ENCODE measurements at regions not wholly inside any gene's neighbourhood (a gene's known extent, or its start where the extent isn't known, plus 50 kb on each side); places are given as distances from the start of the nearest gene placed in this dataset.

GRCh38 chr20:61125076-61125475 lies 127.0 kb upstream of the CDH4 start:
- no peak for DNase-seq (ENCODE audit: low spot score)

- no peak for DNase-seq (ENCODE audit: low spot score)
Observed at GRCh38 chr20:61125546-61126180, 126.4 kb upstream of the CDH4 start.

GRCh38 chr20:61126369-61127195 lies 125.5 kb upstream of the CDH4 start:
- no peak for DNase-seq (ENCODE audit: low spot score)

GRCh38 chr20:61127311-61128039 lies 124.6 kb upstream of the CDH4 start:
- DNase-seq (ENCODE audit: low spot score) = no peak

- no peak for DNase-seq (ENCODE audit: low spot score)
Observed at GRCh38 chr20:61128701-61129269, 123.3 kb upstream of the CDH4 start.

GRCh38 chr20:61129311-61129710 lies 122.8 kb upstream of the CDH4 start:
- DNase-seq (ENCODE audit: low spot score) = no peak

- no peak for DNase-seq (ENCODE audit: low spot score)
Observed at GRCh38 chr20:61130156-61130555, 121.9 kb upstream of the CDH4 start.

GRCh38 chr20:61131944-61132343 lies 120.1 kb upstream of the CDH4 start:
- DNase-seq (ENCODE audit: low spot score) = no peak

DNA sequence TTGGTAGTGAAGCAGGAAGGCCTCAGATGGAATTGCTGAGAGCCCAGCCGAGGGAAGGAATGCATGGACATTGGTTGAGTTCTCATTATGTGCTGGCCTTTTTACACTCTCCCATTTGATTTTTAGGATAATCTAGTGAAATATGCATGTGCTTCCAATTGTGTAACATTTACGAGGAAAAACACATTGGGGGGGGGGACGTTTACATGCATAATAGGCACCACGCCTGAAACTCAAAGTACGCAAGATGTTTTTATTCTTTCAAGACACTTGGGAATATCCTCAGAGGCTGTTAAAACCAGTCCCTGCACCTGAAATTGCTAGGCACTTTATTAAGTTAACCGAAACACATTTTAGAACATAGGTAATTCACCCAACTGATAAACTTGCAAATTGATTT lies 118.5 kb upstream of the CDH4 start:
- DNase-seq (ENCODE audit: low spot score) = no peak

- no peak for DNase-seq (ENCODE audit: low spot score)
Observed at GRCh38 chr20:61134296-61135030, 117.6 kb upstream of the CDH4 start.

- DNase-seq (ENCODE audit: low spot score) = no peak
Observed at GRCh38 chr20:61135266-61135665, 116.8 kb upstream of the CDH4 start.

- no peak for DNase-seq (ENCODE audit: low spot score)
Observed at GRCh38 chr20:61135968-61136367, 116.1 kb upstream of the CDH4 start.

- no peak for DNase-seq (ENCODE audit: low spot score)
Observed at GRCh38 chr20:61138566-61138965, 113.5 kb upstream of the CDH4 start.

- no peak for DNase-seq (ENCODE audit: low spot score)
Observed at GRCh38 chr20:61139031-61139430, 113.0 kb upstream of the CDH4 start.

GRCh38 chr20:61140576-61140975 lies 111.5 kb upstream of the CDH4 start:
- no peak for DNase-seq (ENCODE audit: low spot score)

DNA sequence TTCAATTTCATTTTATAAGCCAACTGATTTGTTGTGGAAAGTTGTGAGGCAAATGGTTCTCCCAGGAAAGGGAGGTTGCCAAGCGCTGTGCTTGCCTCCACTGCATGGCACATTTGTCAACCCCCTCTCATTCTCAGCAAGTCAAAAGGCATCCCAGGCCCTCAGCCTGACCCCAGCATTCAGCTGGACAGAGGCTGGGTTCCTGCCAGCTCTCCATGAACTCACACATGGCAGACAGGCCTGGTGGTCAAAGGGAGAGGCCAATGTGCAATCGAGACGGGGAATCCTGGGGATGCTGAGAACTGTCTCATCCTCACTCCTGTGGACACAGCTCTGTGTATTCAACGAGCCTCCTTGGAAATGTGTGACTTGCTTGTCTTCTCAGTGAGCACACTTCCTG lies 106.0 kb upstream of the CDH4 start:
- DNase-seq (ENCODE audit: low spot score) = no peak

DNA sequence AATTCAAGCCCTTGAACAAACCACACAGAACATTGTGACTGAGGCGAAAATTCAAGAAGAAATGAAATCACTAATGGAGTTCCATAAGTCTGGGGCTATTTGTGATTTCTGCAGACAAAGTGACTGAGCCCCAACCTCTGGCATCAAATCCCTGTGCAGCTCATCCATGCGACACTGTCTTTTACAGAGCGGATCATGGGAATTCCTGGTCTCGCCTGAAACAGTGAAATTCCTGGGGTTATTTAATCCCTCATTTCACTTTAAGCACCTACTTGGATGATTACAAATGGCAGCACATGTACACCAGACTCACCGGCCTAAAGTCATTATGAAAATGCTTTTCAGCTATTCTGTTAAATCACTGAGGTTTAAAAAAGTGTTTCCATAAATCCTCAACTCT lies 102.4 kb upstream of the CDH4 start:
- no peak for DNase-seq (ENCODE audit: low spot score)

- DNase-seq (ENCODE audit: low spot score) = no peak
Observed at GRCh38 chr20:61157301-61157700, 94.8 kb upstream of the CDH4 start.

DNA sequence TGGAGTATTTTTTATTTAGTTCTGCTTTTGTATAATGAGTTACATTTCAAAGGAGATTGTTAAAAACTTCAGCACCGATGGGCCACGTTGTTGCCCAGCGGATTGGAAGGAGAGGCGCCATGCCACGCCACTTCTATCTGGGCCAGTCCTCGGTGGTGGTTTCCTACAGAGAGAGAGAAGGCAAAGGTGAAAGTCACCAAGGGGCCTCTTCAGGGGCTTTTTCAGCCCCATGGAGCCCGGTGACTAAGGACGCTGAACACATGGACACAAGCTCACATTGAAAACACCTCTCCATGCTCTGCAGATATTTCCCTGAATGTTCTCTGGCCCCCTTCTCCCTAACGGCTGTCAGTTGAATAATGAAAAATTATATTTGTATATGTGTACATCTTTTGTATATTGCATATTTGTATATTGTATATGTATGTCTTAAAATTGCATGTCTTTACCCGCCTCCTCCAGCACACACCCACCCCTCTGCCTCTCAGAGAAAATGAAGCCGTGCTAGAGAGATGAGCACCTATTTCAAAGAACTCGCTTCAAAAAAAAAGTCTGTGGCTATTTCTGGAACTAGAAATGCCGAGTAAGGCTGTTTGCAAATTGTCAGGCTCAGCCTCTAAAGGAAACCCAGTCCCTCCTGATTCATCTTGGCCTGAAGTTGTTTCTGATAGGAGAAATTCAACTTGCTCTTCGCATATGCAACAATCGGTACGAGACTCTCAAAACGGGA lies 91.9 kb upstream of the CDH4 start:
- DNase-seq (ENCODE audit: low spot score) = no peak

GRCh38 chr20:61161726-61162390 lies 90.2 kb upstream of the CDH4 start:
- no peak for DNase-seq (ENCODE audit: low spot score)

DNA sequence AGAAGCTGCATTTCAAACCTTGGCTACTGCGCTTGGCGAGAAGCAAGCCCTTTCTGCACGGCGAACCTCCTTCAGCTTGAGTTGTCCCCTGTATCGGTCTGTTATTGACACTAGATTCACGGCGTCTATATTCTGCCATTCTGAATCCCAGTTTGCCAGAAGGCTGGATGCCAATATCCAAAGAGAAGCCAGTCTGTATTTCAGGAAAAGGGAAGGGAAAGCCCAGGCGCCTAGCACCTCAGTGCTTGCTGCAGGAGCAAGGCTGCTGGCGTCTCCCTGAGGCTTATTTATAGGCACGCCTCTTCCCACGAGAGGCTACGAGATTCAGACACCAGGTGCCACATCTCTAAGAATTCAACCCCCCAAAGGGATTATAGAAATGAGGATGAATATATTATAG lies 89.6 kb upstream of the CDH4 start:
- DNase-seq (ENCODE audit: low spot score) = no peak
